Smooth muscle cell (in vitro differentiated cells): ENCODE measurements at regions not wholly inside any gene's neighbourhood (a gene's known extent, or its start where the extent isn't known, plus 50 kb on each side); places are given as distances from the start of the nearest gene placed in this dataset.

Experiments
- DNase-seq: peaks from one replicate; lab custom pipeline; 2025; ENCODE audit not compliant: unreplicated experiment; lab: John Stamatoyannopoulos, UW
- H2AFZ ChIP-seq: fragments of 200-600 bp; sonication (generic); 2 replicates; pipeline ENCODE4 v1.6.0; 2016; ENCODE audit warnings: antibody characterized with exemption, low read depth, mild to moderate bottlenecking
- H3F3A ChIP-seq: fragments of 200-600 bp; sonication (generic); 2 replicates; pipeline ENCODE4 v1.6.0; 2017; ENCODE audit warnings: antibody characterized with exemption, low read depth
- H3K27ac ChIP-seq: fragments of 200-600 bp; sonication (generic); 2 replicates; pipeline ENCODE4 v1.5.1; 2016; ENCODE audit warnings: low read depth, mild to moderate bottlenecking
- H3K27me3 ChIP-seq: fragments of 200-600 bp; sonication (generic); 2 replicates; pipeline ENCODE4 v1.6.1; 2016; ENCODE audit warnings: low read depth, mild to moderate bottlenecking
- H3K36me3 ChIP-seq: fragments of 200-600 bp; sonication (generic); 2 replicates; pipeline ENCODE4 v1.5.1; 2016; ENCODE audit warnings: low read depth
- H3K4me1 ChIP-seq: fragments of 200-600 bp; sonication (generic); 2 replicates; pipeline ENCODE4 v1.5.1; 2016; ENCODE audit warnings: low read depth
- H3K4me2 ChIP-seq: fragments of 200-600 bp; sonication (generic); 2 replicates; pipeline ENCODE4 v1.6.0; 2016; ENCODE audit warnings: mild to moderate bottlenecking
- H3K4me3 ChIP-seq: fragments of 200-600 bp; sonication (generic); 2 replicates; pipeline ENCODE4 v1.5.1; 2016; ENCODE audit warnings: mild to moderate bottlenecking
- H3K79me2 ChIP-seq: fragments of 200-600 bp; sonication (generic); 2 replicates; pipeline ENCODE4 v1.6.0; 2016; ENCODE audit warnings: low read depth, mild to moderate bottlenecking
- H3K9ac ChIP-seq: fragments of 200-600 bp; sonication (generic); 2 replicates; pipeline ENCODE4 v1.6.0; 2016; ENCODE audit warnings: low read depth
- H3K9me3 ChIP-seq: fragments of 200-600 bp; sonication (generic); replicated peaks from 2 replicates; pipeline ENCODE4 v1.5.1; 2016; ENCODE audit warnings: low read depth
- H4K20me1 ChIP-seq: fragments of 200-600 bp; sonication (generic); 2 replicates; pipeline ENCODE4 v1.6.0; 2016; ENCODE audit warnings: low read depth
- WGBS: methylation state at CpG from one replicate; pipeline ENCODE4 v1.1.7; 2016; ENCODE audit warnings: low lambda C conversion rate; 5-methylcytosine and 5-hydroxymethylcytosine counted together
- TF ChIP-seq, protein P1 (sequence below): fragments of 200-600 bp; sonication (generic); IDR thresholded peaks from 2 replicates; pipeline ENCODE4 v1.5.1; 2017; ENCODE audit warnings: borderline replicate concordance, mild to moderate bottlenecking, antibody characterized with exemption; ENCODE audit not compliant: insufficient read depth, poor library complexity, severe bottlenecking

DNA sequence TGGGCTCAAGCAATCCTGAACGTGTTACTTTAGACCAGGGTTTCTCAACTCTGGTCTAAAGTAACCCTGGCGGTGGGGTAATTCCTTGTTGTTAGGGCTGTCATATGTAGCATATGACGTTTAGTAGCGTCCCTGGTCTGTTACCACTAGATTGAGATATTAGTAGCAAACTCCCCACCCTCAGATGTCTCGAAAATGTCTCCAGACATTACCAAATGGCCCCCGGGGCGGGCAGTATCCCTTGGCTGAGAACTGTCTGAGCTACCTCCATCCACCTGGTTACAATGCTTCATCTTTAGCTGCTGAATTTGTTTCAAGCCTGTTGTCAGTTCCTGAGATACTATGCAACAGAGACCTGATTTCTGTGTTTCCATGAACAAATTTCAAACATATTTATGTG, 56.7 kb downstream of the CLDN34 start:
- H3F3A ChIP-seq, result no peaks in the 10 kb centered on the region
- H3K36me3 ChIP-seq, result no peaks in the 10 kb centered on the region
- no peak for DNase-seq
- no peak overlapping the region for H3K9ac ChIP-seq
- H3K79me2 ChIP-seq, result peaks cover 10% of the 10 kb centered on the region
- no peak overlapping the region for H3K4me3 ChIP-seq
- no peak overlapping the region for H3K4me2 ChIP-seq
- 75% methylated on average over 7 of the region's 7 CpGs for WGBS
- no peak overlapping the region for H2AFZ ChIP-seq
- TF ChIP-seq, protein P1, sequence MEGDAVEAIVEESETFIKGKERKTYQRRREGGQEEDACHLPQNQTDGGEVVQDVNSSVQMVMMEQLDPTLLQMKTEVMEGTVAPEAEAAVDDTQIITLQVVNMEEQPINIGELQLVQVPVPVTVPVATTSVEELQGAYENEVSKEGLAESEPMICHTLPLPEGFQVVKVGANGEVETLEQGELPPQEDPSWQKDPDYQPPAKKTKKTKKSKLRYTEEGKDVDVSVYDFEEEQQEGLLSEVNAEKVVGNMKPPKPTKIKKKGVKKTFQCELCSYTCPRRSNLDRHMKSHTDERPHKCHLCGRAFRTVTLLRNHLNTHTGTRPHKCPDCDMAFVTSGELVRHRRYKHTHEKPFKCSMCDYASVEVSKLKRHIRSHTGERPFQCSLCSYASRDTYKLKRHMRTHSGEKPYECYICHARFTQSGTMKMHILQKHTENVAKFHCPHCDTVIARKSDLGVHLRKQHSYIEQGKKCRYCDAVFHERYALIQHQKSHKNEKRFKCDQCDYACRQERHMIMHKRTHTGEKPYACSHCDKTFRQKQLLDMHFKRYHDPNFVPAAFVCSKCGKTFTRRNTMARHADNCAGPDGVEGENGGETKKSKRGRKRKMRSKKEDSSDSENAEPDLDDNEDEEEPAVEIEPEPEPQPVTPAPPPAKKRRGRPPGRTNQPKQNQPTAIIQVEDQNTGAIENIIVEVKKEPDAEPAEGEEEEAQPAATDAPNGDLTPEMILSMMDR, result no peak
- H3K27me3 ChIP-seq, result no peaks in the 10 kb centered on the region
- no peaks in the 10 kb centered on the region for H3K4me1 ChIP-seq
- H3K27ac ChIP-seq, result no peak overlapping the region
- no peaks in the 10 kb centered on the region for H3K9me3 ChIP-seq
- peaks cover 81% of the 10 kb centered on the region for H4K20me1 ChIP-seq

DNA sequence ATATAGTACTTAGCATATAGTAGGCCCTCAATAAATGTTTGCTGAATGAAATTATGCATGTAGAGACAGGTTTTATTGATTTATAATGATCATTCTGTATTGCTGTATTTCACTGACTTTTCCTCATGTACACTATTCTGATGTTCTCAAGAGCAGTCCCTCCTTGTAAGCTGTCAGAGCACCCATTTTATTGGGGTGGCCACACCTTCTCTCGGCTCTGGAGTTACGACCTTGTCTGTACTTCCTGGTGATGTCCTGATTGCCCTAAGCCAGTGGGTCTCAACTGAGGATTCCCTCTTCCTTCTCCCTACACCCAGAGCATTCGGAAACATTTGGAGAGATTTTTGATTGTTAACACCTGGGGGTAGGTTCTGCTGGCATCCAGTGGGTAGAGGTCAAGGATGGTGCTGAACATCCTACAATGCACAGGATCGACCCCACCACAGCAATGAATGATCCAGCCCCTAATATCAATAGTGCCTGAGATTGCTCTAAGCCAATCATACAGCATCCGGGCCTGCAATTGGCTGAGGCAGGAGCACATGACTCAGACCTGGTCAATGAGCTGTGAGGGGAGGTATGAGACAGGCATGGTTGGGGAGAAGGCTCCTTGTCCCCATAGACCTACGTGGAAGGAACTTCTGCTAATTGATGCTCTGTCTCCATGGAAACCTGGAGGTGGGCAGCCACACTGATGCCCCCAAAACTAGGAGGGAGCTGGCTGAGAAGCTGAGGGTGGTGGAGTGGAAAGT, 58.8 kb downstream of the CLDN34 start:
- Histone ChIP-seq H3K4me2 (no peak overlapping the region), H3K4me3 (no peak overlapping the region), H3K27ac (no peak overlapping the region), H3K79me2 (peaks cover 5% of the 10 kb centered on the region), H3K9ac (no peak overlapping the region), H3K36me3 (no peaks in the 10 kb centered on the region), H2AFZ (no peak overlapping the region), H3K27me3 (no peaks in the 10 kb centered on the region), H3F3A (no peaks in the 10 kb centered on the region), H4K20me1 (peaks cover 81% of the 10 kb centered on the region), H3K9me3 (no peaks in the 10 kb centered on the region), H3K4me1 (no peaks in the 10 kb centered on the region)
- DNase-seq, result no peak
- 82% methylated on average over 6 of the region's 6 CpGs for WGBS
- TF ChIP-seq, protein P1, result no peak

DNA sequence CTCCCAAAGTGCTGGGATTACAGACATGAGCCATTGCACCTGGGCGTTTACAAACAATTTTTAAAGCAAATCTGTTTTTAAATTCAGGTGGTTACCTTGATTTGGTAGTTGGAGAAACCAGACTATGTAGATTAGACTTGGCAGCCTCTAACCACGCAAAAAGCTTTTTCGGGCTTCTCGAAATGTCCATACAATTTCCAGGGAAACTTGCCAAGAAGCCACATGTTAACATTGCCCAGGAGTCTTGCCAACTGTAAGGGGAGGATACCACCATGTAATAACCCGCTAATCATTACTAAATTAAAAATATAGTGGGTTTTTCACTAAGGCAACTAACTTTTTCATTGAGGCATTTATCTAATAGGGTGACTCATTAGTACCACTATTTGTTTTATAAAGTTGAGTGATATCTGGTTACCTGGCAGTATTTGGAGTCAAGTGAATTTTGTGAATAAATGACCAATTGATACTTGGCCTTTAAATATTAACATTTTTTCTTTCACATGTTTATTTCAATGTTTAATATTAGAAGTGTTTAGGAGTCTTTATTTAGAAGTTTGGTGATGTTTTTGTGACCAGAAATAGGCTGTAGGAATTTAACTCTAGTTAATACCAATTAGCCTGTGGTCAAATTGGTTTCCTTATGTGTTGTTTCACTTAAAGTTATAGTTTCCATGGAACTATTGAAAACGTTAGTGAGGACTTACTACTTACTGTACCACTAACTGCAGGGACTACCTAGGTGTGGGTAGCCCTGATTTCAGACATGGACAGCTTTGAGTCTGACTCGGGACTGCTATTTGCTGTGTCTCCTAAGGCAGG, 61.3 kb downstream of the CLDN34 start:
- Histone ChIP-seq H4K20me1 (peaks cover 74% of the 10 kb centered on the region), H3K4me3 (no peak overlapping the region), H3K9ac (no peak overlapping the region), H2AFZ (no peak overlapping the region), H3K79me2 (peaks cover 7% of the 10 kb centered on the region), H3K9me3 (no peaks in the 10 kb centered on the region), H3K27me3 (no peaks in the 10 kb centered on the region), H3K36me3 (no peaks in the 10 kb centered on the region), H3K27ac (no peak overlapping the region), H3F3A (no peaks in the 10 kb centered on the region), H3K4me2 (no peak overlapping the region), H3K4me1 (no peaks in the 10 kb centered on the region)
- TF ChIP-seq, protein P1, result no peak
- WGBS, result 72% methylated on average over 7 of the region's 7 CpGs
- DNase-seq, result no peak
